ENCODE measurements at regions not wholly inside any gene's neighbourhood (a gene's known extent, or its start where the extent isn't known, plus 50 kb on each side); places are given as distances from the start of the nearest gene placed in this dataset.

- TF ChIP-seq POLR2AphosphoS5 (IDR thresholded peaks at IDR 0.05) = no peak
- no peak for TF ChIP-seq POLR2A (IDR thresholded peaks at IDR 0.05)
- TF ChIP-seq, protein P1, sequence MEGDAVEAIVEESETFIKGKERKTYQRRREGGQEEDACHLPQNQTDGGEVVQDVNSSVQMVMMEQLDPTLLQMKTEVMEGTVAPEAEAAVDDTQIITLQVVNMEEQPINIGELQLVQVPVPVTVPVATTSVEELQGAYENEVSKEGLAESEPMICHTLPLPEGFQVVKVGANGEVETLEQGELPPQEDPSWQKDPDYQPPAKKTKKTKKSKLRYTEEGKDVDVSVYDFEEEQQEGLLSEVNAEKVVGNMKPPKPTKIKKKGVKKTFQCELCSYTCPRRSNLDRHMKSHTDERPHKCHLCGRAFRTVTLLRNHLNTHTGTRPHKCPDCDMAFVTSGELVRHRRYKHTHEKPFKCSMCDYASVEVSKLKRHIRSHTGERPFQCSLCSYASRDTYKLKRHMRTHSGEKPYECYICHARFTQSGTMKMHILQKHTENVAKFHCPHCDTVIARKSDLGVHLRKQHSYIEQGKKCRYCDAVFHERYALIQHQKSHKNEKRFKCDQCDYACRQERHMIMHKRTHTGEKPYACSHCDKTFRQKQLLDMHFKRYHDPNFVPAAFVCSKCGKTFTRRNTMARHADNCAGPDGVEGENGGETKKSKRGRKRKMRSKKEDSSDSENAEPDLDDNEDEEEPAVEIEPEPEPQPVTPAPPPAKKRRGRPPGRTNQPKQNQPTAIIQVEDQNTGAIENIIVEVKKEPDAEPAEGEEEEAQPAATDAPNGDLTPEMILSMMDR (IDR thresholded peaks at IDR 0.05 in 8 of 11, conservative IDR thresholded peaks at IDR 0.05 in 3 of 11) = no peak
Measured at GRCh38 chr9:119501374-119501773, 132.1 kb upstream of the BRINP1 start.

Measured in spleen (tissue), 7 donors.